ENCODE measurements at regions not wholly inside any gene's neighbourhood (a gene's known extent, or its start where the extent isn't known, plus 50 kb on each side); places are given as distances from the start of the nearest gene placed in this dataset.
"Not testable (repeated sequence)": the region's sequence is repeated elsewhere in the genome, so short reads cannot be mapped to it uniquely, and the experiment has no call there.

GRCh38 chr4:117873779-117874178, 160.5 kb upstream of the NDST3 start:
- H3K4me1 ChIP-seq (ENCODE audit: control insufficient read depth, insufficient read depth, low read length) = no peaks in the 10 kb centered on the region
- intact Hi-C loops (cut with DNase I) = no loop called here
- H3K9me3 ChIP-seq (ENCODE audit: control insufficient read depth, low read length) = no peaks in the 10 kb centered on the region
- 75% methylated on average over 2 of the region's 2 CpGs for WGBS
- no peaks in the 10 kb centered on the region for H3K27me3 ChIP-seq (ENCODE audit: control insufficient read depth, insufficient read depth)
- ATAC-seq = no peak
- H3K27ac ChIP-seq (ENCODE audit: low read length) = no peak overlapping the region
- H3K4me3 ChIP-seq (ENCODE audit: low read length) = no peak overlapping the region
- DNase-seq = no peak

- WGBS = 73% methylated on average over 1 of the region's 1 CpG
Measured at GRCh38 chr4:117874216-117874615, 160.1 kb upstream of the NDST3 start.

GRCh38 chr4:117889978-117890377, 144.3 kb upstream of the NDST3 start:
- DNase-seq = no peak
- Histone ChIP-seq H3K27me3 (ENCODE audit: control insufficient read depth, insufficient read depth) (no peaks in the 10 kb centered on the region), H3K27ac (ENCODE audit: low read length) (no peak overlapping the region), H3K9me3 (ENCODE audit: control insufficient read depth, low read length) (no peaks in the 10 kb centered on the region), H3K4me1 (ENCODE audit: control insufficient read depth, insufficient read depth, low read length) (no peaks in the 10 kb centered on the region), H3K4me3 (ENCODE audit: low read length) (no peak overlapping the region)
- WGBS = 81% methylated on average over 3 of the region's 3 CpGs
- intact Hi-C loops (cut with DNase I) = no loop called here
- ATAC-seq = no peak

More at GRCh38 chr4:117874216-117874615, 160.1 kb upstream of the NDST3 start:
- Histone ChIP-seq H3K27ac (ENCODE audit: low read length) (no peak overlapping the region), H3K9me3 (ENCODE audit: control insufficient read depth, low read length) (no peaks in the 10 kb centered on the region), H3K4me1 (ENCODE audit: control insufficient read depth, insufficient read depth, low read length) (no peaks in the 10 kb centered on the region), H3K27me3 (ENCODE audit: control insufficient read depth, insufficient read depth) (no peaks in the 10 kb centered on the region), H3K4me3 (ENCODE audit: low read length) (no peak overlapping the region)
- intact Hi-C loops (cut with DNase I) = no loop called here
- no peak for DNase-seq
- no peak for ATAC-seq

- Histone ChIP-seq H3K4me3 (ENCODE audit: low read length) (no peak overlapping the region), H3K4me1 (ENCODE audit: control insufficient read depth, insufficient read depth, low read length) (no peaks in the 10 kb centered on the region), H3K27ac (ENCODE audit: low read length) (no peak overlapping the region), H3K27me3 (ENCODE audit: control insufficient read depth, insufficient read depth) (no peaks in the 10 kb centered on the region), H3K9me3 (ENCODE audit: control insufficient read depth, low read length) (no peaks in the 10 kb centered on the region)
- DNase-seq (no peak), ATAC-seq (no peak)
- WGBS = 32% methylated on average over 1 of the region's 1 CpG
- intact Hi-C loops (cut with DNase I) = no loop called here
Measured at GRCh38 chr4:117893207-117893606, 141.1 kb upstream of the NDST3 start.

DNA sequence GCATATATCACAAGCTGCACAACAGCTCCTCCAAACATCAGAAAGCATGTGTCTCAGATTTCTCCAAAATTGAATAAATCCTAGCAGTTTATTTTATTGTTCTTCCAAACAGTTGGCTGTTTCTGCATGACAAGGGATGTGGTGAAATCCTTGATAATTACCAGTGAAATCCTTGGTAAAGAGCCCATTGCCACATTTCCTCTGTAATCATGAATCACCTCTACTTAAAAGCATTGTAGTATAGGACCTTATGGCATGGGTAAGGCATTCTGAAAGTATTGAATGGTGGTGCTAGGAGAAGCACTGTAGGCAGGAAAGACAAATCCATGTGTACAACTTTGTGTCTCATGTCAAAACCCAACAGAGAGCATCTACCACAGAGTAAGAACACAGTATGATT, 135.8 kb upstream of the NDST3 start:
- no peak overlapping the region for H3K27ac ChIP-seq (ENCODE audit: low read length)
- no peak for ATAC-seq
- H3K4me3 ChIP-seq (ENCODE audit: low read length) = no peak overlapping the region
- intact Hi-C loops (cut with DNase I) = no loop called here
- no peaks in the 10 kb centered on the region for H3K9me3 ChIP-seq (ENCODE audit: control insufficient read depth, low read length)
- H3K4me1 ChIP-seq (ENCODE audit: control insufficient read depth, insufficient read depth, low read length) = no peaks in the 10 kb centered on the region
- H3K27me3 ChIP-seq (ENCODE audit: control insufficient read depth, insufficient read depth) = peaks cover 5% of the 10 kb centered on the region
- no peak for DNase-seq

DNA sequence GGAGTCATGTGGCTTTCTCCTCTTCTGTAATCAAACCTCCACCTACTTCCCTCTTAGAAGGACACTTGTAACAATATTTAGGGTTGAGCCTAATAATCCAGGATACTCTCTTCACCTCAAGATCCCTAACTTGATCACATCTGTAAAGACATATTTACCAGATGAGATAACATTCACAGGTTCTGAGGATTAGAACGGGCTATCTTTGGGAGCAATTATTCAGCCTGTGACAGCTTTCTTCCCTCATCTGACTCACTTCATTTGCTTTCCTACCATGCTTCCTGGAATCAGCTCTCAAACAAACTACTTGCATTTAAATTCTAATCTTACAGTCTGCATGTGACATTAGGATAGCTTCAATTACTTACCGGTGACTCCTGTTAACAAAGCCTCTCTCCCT, 133.5 kb upstream of the NDST3 start:
- Histone ChIP-seq H3K27me3 (ENCODE audit: control insufficient read depth, insufficient read depth) (peaks cover 5% of the 10 kb centered on the region), H3K27ac (ENCODE audit: low read length) (no peak overlapping the region), H3K4me3 (ENCODE audit: low read length) (no peak overlapping the region), H3K4me1 (ENCODE audit: control insufficient read depth, insufficient read depth, low read length) (no peaks in the 10 kb centered on the region), H3K9me3 (ENCODE audit: control insufficient read depth, low read length) (no peaks in the 10 kb centered on the region)
- DNase-seq (no peak), ATAC-seq (no peak)
- WGBS = 18% methylated on average over 2 of the region's 2 CpGs
- intact Hi-C loops (cut with DNase I) = no loop called here

- WGBS = 59% methylated on average over 1 of the region's 1 CpG
- H3K4me1 ChIP-seq (ENCODE audit: control insufficient read depth, insufficient read depth, low read length) = no peaks in the 10 kb centered on the region
- H3K4me3 ChIP-seq (ENCODE audit: low read length) = no peak overlapping the region
- peaks cover 5% of the 10 kb centered on the region for H3K27me3 ChIP-seq (ENCODE audit: control insufficient read depth, insufficient read depth)
- H3K9me3 ChIP-seq (ENCODE audit: control insufficient read depth, low read length) = no peaks in the 10 kb centered on the region
- H3K27ac ChIP-seq (ENCODE audit: low read length) = no peak overlapping the region
- DNase-seq (no peak), ATAC-seq (no peak)
- intact Hi-C loops (cut with DNase I) = no loop called here
Measured at GRCh38 chr4:117907646-117908045, 126.6 kb upstream of the NDST3 start.

DNA sequence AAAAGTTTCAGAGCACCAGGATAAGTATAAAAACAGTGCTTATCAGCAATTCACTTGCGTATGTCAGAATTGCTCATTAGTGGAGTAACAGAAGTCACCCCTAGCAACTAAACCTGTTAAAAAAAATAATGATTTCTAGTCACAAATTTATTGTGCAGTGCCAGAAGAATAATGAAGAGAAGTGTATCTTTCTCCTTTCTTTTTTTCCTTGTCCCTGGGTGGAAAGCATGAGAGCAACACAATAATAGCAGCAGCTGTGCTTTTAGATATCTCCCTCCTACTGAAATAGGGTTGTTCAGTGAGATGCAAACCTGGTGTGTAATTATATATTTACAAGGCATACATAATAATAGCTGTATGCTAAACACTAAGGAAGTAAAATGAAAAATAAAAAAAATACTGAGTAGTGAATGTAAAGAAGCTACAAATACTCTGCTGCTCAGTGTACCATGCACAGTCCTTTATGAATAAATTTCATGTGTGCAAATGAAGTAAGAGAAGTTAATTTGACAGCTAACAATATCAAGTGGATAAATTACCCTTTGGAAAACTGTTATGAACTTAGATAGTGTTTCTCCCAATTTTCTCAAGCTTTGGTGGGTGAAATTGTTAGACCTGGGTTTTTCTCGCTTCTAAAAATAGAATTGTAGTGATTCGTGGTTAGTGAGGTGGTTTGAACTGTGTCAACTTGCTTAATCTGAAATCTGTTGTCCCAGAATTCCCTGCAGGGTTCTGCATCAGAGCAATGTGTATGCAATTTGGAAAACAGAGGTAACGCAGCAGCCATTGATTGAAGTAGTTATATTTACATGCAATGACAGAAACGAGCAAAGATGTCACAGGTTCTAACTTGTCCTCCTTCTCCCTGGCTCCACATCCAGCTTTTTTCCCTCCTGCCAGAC, 125.7 kb upstream of the NDST3 start:
- DNase-seq (no peak), ATAC-seq (no peak)
- WGBS = 46% methylated on average over 5 of the region's 5 CpGs
- Histone ChIP-seq H3K27ac (ENCODE audit: low read length) (no peak overlapping the region), H3K4me3 (ENCODE audit: low read length) (no peak overlapping the region), H3K27me3 (ENCODE audit: control insufficient read depth, insufficient read depth) (no peaks in the 10 kb centered on the region), H3K4me1 (ENCODE audit: control insufficient read depth, insufficient read depth, low read length) (no peaks in the 10 kb centered on the region), H3K9me3 (ENCODE audit: control insufficient read depth, low read length) (no peaks in the 10 kb centered on the region)
- intact Hi-C loops (cut with DNase I) = no loop called here

- 86% methylated on average over 4 of the region's 4 CpGs for WGBS
- no peaks in the 10 kb centered on the region for H3K4me1 ChIP-seq (ENCODE audit: control insufficient read depth, insufficient read depth, low read length)
- ATAC-seq = no peak
- H3K27me3 ChIP-seq (ENCODE audit: control insufficient read depth, insufficient read depth) = no peaks in the 10 kb centered on the region
- no peak for DNase-seq
- no peak overlapping the region for H3K27ac ChIP-seq (ENCODE audit: low read length)
- H3K9me3 ChIP-seq (ENCODE audit: control insufficient read depth, low read length) = no peaks in the 10 kb centered on the region
- intact Hi-C loops (cut with DNase I) = no loop called here
- no peak overlapping the region for H3K4me3 ChIP-seq (ENCODE audit: low read length)
Measured at GRCh38 chr4:117916728-117917127, 117.6 kb upstream of the NDST3 start.

- WGBS = 68% methylated on average over 9 of the region's 9 CpGs
- not testable (repeated sequence) for ATAC-seq
Measured at GRCh38 chr4:117922311-117922710, 112.0 kb upstream of the NDST3 start.

DNA sequence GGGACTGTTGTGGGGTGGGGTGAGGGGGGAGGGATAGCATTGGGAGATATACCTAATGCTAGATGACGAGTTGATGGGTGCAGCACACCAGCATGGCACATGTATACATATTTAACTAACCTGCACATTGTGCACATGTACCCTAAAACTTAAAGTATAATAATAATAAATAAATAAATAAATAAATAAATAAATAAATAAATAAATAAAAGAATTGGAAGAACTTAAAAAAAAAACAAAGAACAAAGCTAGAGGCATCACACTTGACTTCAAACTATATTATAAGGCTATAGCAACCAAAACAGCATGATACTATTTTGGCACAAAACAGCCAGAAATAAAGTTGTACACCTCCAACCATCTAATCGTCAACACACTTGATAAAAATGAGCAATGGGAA, 106.5 kb upstream of the NDST3 start:
- DNase-seq; H3K27me3 ChIP-seq (ENCODE audit: control insufficient read depth, insufficient read depth); H3K9me3 ChIP-seq (ENCODE audit: control insufficient read depth, low read length); intact Hi-C loops (cut with DNase I); H3K4me3 ChIP-seq (ENCODE audit: low read length); ATAC-seq; H3K27ac ChIP-seq (ENCODE audit: low read length); H3K4me1 ChIP-seq (ENCODE audit: control insufficient read depth, insufficient read depth, low read length): not testable (repeated sequence)
- WGBS = 85% methylated on average over 2 of the region's 2 CpGs

More at GRCh38 chr4:117922311-117922710, 112.0 kb upstream of the NDST3 start:
- H3K27me3 ChIP-seq (ENCODE audit: control insufficient read depth, insufficient read depth); DNase-seq; H3K4me3 ChIP-seq (ENCODE audit: low read length); intact Hi-C loops (cut with DNase I); H3K9me3 ChIP-seq (ENCODE audit: control insufficient read depth, low read length); H3K4me1 ChIP-seq (ENCODE audit: control insufficient read depth, insufficient read depth, low read length); H3K27ac ChIP-seq (ENCODE audit: low read length): not testable (repeated sequence)

All from right cardiac atrium (tissue), 5 donors.